ENCODE measurements at regions not wholly inside any gene's neighbourhood (a gene's known extent, or its start where the extent isn't known, plus 50 kb on each side); places are given as distances from the start of the nearest gene placed in this dataset.

GRCh38 chr14:62364800-62365280, 602.6 kb downstream of the SNAPC1 start:
- DNase-seq: no peak

- DNase-seq: no peak
These were observed 607.8 kb downstream of the SNAPC1 start for GRCh38 chr14:62369919-62370560.

GRCh38 chr14:62373944-62374343, 611.7 kb downstream of the SNAPC1 start:
- DNase-seq: no peak

- no peak for DNase-seq
These were observed 615.8 kb downstream of the SNAPC1 start for GRCh38 chr14:62378057-62378456.

- DNase-seq: no peak
These were observed 619.3 kb downstream of the SNAPC1 start for GRCh38 chr14:62381311-62382070.

- DNase-seq: no peak
These were observed 636.1 kb downstream of the KCNH5 start for GRCh38 chr14:62409169-62409568.

GRCh38 chr14:62409626-62410300, 635.5 kb downstream of the KCNH5 start:
- no peak for DNase-seq

- no peak for DNase-seq
These were observed 624.4 kb downstream of the KCNH5 start for GRCh38 chr14:62420847-62421246.

- DNase-seq: no peak
These were observed 616.6 kb downstream of the KCNH5 start for GRCh38 chr14:62428429-62429203.

- no peak for DNase-seq
These were observed 615.6 kb downstream of the KCNH5 start for GRCh38 chr14:62429683-62430082.

GRCh38 chr14:62431496-62431895, 613.8 kb downstream of the KCNH5 start:
- no peak for DNase-seq

- DNase-seq: no peak
These were observed 612.3 kb downstream of the KCNH5 start for GRCh38 chr14:62432955-62433354.

GRCh38 chr14:62436261-62436660, 609.0 kb downstream of the KCNH5 start:
- DNase-seq: no peak

- no peak for DNase-seq
These were observed 606.0 kb downstream of the KCNH5 start for GRCh38 chr14:62439210-62439609.

GRCh38 chr14:62443796-62444195, 601.5 kb downstream of the KCNH5 start:
- no peak for DNase-seq

- no peak for DNase-seq
These were observed 599.7 kb downstream of the KCNH5 start for GRCh38 chr14:62445570-62445969.

- DNase-seq: no peak
These were observed 594.0 kb downstream of the KCNH5 start for GRCh38 chr14:62451221-62451620.

GRCh38 chr14:62453226-62453625, 592.0 kb downstream of the KCNH5 start:
- no peak for DNase-seq

- DNase-seq: no peak
These were observed 589.8 kb downstream of the KCNH5 start for GRCh38 chr14:62455446-62455845.

GRCh38 chr14:62462988-62463387, 582.3 kb downstream of the KCNH5 start:
- no peak for DNase-seq

- no peak for DNase-seq
These were observed 576.3 kb downstream of the KCNH5 start for GRCh38 chr14:62468946-62469345.

- DNase-seq: no peak
These were observed 574.3 kb downstream of the KCNH5 start for GRCh38 chr14:62470935-62471334.
